ENCODE measurements at regions not wholly inside any gene's neighbourhood (a gene's known extent, or its start where the extent isn't known, plus 50 kb on each side); places are given as distances from the start of the nearest gene placed in this dataset.
"Not testable (repeated sequence)": the region's sequence is repeated elsewhere in the genome, so short reads cannot be mapped to it uniquely, and the experiment has no call there.

- peak; percentile 42 for DNase-seq
Measured at GRCh38 chr1:184882957-184883815, 91.1 kb downstream of the NIBAN1 start.

GRCh38 chr1:184881941-184882913 lies 92.1 kb downstream of the NIBAN1 start:
- peak; percentile 14 for DNase-seq

- DNase-seq = no peak
Measured at GRCh38 chr1:184879876-184880557, 94.3 kb downstream of the NIBAN1 start.

- no peak for DNase-seq
Measured at GRCh38 chr1:184878602-184879001, 95.7 kb downstream of the NIBAN1 start.

- DNase-seq = no peak
Measured at GRCh38 chr1:184878002-184878401, 96.3 kb downstream of the NIBAN1 start.

GRCh38 chr1:184876015-184876414 lies 98.3 kb downstream of the NIBAN1 start:
- DNase-seq = not testable (repeated sequence)

- no peak for DNase-seq
Measured at GRCh38 chr1:184875218-184875617, 99.1 kb downstream of the NIBAN1 start.

GRCh38 chr1:184870319-184870718 lies 104.0 kb downstream of the NIBAN1 start:
- DNase-seq = peak; percentile 29

- DNase-seq = no peak
Measured at GRCh38 chr1:184867866-184868689, 106.2 kb downstream of the NIBAN1 start.

- DNase-seq = peak; percentile 59
Measured at GRCh38 chr1:184866991-184867788, 107.1 kb downstream of the NIBAN1 start.

- no peak for DNase-seq
Measured at GRCh38 chr1:184866586-184866985, 107.7 kb downstream of the NIBAN1 start.

- no peak for DNase-seq
Measured at GRCh38 chr1:184865831-184866230, 108.5 kb downstream of the NIBAN1 start.

GRCh38 chr1:184861755-184862336 lies 107.2 kb upstream of the EDEM3 start:
- DNase-seq = no peak

- no peak for DNase-seq
Measured at GRCh38 chr1:184860985-184861754, 106.5 kb upstream of the EDEM3 start.

GRCh38 chr1:184860535-184860934 lies 105.9 kb upstream of the EDEM3 start:
- no peak for DNase-seq

- no peak for DNase-seq
Measured at GRCh38 chr1:184859381-184860105, 104.9 kb upstream of the EDEM3 start.

- no peak for DNase-seq
Measured at GRCh38 chr1:184858288-184858687, 103.6 kb upstream of the EDEM3 start.

GRCh38 chr1:184854496-184855140 lies 100.0 kb upstream of the EDEM3 start:
- DNase-seq = no peak

GRCh38 chr1:184854036-184854435 lies 99.4 kb upstream of the EDEM3 start:
- DNase-seq = no peak
